Vagina (tissue), 2 donors: ENCODE measurements at regions not wholly inside any gene's neighbourhood (a gene's known extent, or its start where the extent isn't known, plus 50 kb on each side); places are given as distances from the start of the nearest gene placed in this dataset.
"Not testable (repeated sequence)": the region's sequence is repeated elsewhere in the genome, so short reads cannot be mapped to it uniquely, and the experiment has no call there.

Experiments used
- DNase-seq, 2 donors: peaks; one replicate each; pipeline ENCODE4 v3.0.0-alpha.2; 2017; ENCODE audit errors: extremely low spot score in 2 of 2
- H3K27ac ChIP-seq: fragments of 200-600 bp; sonication (generic); one replicate; pipeline ENCODE4 v1.5.1; 2019
- H3K27me3 ChIP-seq: fragments of 200-600 bp; sonication (generic); one replicate; pipeline ENCODE4 v1.5.1; 2019
- H3K36me3 ChIP-seq, 2 donors: fragments of 200-600 bp; sonication (generic); one replicate each; pipeline ENCODE4 v1.5.1; 2017 to 2019
- H3K4me1 ChIP-seq: fragments of 200-600 bp; sonication (generic); one replicate; pipeline ENCODE4 v1.5.1; 2019
- H3K4me3 ChIP-seq, 2 donors: fragments of 200-600 bp; sonication (generic); 1 replicate in 1 of 2; 2 replicates in 1 of 2; pipeline ENCODE4 v1.5.1; 2016 to 2019
- H3K9me3 ChIP-seq: fragments of 200-600 bp; sonication (generic); one replicate; pipeline ENCODE4 v1.5.1; 2019
- POLR2A ChIP-seq, 2 donors: fragments of 450-650 bp; IDR thresholded peaks; one replicate each; pipeline ENCODE4 v1.6.1; 2017; ENCODE audit warnings: antibody characterized with exemption in 2 of 2, mild to moderate bottlenecking in 2 of 2, moderate library complexity in 2 of 2
- POLR2AphosphoS5 ChIP-seq, 2 donors: sonication (generic); formaldehyde crosslinking; IDR thresholded peaks; one replicate each; pipeline ENCODE4 v1.9.0; 2017; ENCODE audit warnings: antibody characterized with exemption in 2 of 2, mild to moderate bottlenecking in 2 of 2, low read depth in 1 of 2; ENCODE audit not compliant: insufficient read depth in 1 of 2
- intact Hi-C: fragments of 100-400 bp; cut with DNase I; formaldehyde crosslinking; loops from one replicate; pipeline ENCODE4 v1.15.1; 2023
- TF ChIP-seq, protein P1 (sequence below), 3 experiments: fragments of 450-650 bp in 2 of 3; fragments of 200-600 bp in 1 of 3; sonication (generic) in 1 of 3; IDR thresholded peaks; one replicate each; pipeline ENCODE4 v1.5.1; 2017 to 2019; ENCODE audit warnings: antibody characterized with exemption in 3 of 3, mild to moderate bottlenecking in 2 of 3, moderate library complexity in 2 of 3

DNA sequence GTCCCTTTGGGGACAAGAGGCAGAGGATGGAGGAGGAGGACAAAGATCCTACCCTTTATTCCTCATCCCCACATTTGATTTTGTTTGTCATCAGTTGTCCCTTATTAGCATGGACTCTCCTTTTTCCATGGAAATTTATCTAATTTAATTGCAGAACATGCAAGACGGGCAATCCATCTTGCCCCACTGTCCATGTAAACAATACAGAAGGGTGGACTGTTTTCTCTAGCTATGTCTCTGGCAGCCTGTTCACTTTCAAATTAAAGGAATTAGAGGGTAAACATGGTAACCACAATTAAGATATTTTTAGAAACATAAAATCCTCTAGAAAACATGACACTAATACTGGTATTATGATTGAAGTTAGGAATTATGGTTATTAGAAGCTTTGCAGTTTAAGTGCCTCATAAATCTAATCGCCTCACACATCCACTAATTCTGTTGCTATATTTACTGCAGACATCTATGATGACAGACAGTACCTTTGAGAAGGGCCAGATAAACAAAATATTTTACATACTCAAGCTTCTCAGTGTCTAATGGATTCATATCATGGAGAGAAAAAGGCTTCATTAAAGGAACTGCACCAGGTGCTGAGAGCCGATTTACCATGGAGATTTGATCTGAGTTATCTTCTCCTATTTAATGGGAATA lies 215.5 kb downstream of the LNPK start:
- Histone ChIP-seq H3K36me3 (no peaks in the 10 kb centered on the region), H3K9me3 (no peaks in the 10 kb centered on the region), H3K27ac (no peak overlapping the region), H3K4me3 (no peak overlapping the region), H3K27me3 (no peaks in the 10 kb centered on the region), H3K4me1 (no peaks in the 10 kb centered on the region)
- no peak for DNase-seq
- intact Hi-C loops = no loop called here
- TF ChIP-seq POLR2A (IDR thresholded peaks at IDR 0.05) (no peak), POLR2AphosphoS5 (IDR thresholded peaks at IDR 0.05; ENCODE audit: insufficient read depth in 1 of 2, low read depth in 1 of 2) (no peak)
- TF ChIP-seq, protein P1, sequence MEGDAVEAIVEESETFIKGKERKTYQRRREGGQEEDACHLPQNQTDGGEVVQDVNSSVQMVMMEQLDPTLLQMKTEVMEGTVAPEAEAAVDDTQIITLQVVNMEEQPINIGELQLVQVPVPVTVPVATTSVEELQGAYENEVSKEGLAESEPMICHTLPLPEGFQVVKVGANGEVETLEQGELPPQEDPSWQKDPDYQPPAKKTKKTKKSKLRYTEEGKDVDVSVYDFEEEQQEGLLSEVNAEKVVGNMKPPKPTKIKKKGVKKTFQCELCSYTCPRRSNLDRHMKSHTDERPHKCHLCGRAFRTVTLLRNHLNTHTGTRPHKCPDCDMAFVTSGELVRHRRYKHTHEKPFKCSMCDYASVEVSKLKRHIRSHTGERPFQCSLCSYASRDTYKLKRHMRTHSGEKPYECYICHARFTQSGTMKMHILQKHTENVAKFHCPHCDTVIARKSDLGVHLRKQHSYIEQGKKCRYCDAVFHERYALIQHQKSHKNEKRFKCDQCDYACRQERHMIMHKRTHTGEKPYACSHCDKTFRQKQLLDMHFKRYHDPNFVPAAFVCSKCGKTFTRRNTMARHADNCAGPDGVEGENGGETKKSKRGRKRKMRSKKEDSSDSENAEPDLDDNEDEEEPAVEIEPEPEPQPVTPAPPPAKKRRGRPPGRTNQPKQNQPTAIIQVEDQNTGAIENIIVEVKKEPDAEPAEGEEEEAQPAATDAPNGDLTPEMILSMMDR (IDR thresholded peaks at IDR 0.05) = no peak

DNA sequence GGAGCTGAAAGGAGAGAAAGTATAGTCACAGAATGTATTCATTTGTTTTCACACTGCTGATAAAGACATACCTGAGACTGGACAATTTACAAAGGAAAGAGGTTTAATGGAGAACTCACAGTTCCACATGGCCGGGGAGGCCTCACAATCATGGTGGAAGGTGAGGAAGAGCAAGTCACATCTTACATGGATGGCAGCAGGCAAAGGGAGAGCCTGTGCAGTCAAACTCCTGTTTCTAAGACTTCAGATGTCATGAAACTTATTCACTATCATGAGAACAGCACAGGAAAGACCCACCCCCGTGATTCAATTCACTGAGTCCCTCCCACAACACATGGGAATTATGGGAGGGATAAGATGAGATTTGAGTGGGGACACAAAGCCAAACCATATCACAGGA lies 224.7 kb downstream of the LNPK start:
- DNase-seq, H3K36me3 ChIP-seq, intact Hi-C loops: not testable (repeated sequence)

DNA sequence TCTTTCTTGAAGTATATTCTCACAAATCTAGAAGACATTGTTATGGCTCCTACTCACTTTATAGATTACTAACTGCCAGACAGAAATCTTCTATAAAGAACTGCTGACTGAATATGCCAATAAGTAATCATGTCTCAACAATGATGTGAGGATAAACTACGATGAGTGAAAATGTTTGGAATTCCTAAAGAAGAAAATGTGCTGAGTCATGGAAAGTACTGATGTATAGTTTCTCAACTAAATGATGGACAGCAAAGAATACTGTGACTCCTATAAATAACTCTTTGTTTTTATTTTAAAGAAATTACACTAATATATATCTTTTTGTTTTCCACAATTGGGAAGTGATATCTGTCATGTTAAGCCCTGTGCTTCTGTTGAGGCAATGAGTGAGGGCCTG lies 232.9 kb downstream of the LNPK start:
- intact Hi-C loops = no loop called here
- TF ChIP-seq POLR2A (IDR thresholded peaks at IDR 0.05) = no peak
- TF ChIP-seq POLR2AphosphoS5 (IDR thresholded peaks at IDR 0.05; ENCODE audit: insufficient read depth in 1 of 2, low read depth in 1 of 2) = no peak
- TF ChIP-seq, protein P1 (IDR thresholded peaks at IDR 0.05) = no peak
- Histone ChIP-seq H3K9me3 (no peaks in the 10 kb centered on the region), H3K27ac (no peak overlapping the region), H3K27me3 (no peaks in the 10 kb centered on the region), H3K4me1 (no peaks in the 10 kb centered on the region), H3K4me3 (no peak overlapping the region), H3K36me3 (no peaks in the 10 kb centered on the region)
- DNase-seq = no peak

More for the DNA sequence above, 224.7 kb downstream of the LNPK start:
- not testable (repeated sequence) for H3K27ac ChIP-seq, H3K4me3 ChIP-seq, H3K4me1 ChIP-seq, H3K27me3 ChIP-seq, H3K9me3 ChIP-seq

DNA sequence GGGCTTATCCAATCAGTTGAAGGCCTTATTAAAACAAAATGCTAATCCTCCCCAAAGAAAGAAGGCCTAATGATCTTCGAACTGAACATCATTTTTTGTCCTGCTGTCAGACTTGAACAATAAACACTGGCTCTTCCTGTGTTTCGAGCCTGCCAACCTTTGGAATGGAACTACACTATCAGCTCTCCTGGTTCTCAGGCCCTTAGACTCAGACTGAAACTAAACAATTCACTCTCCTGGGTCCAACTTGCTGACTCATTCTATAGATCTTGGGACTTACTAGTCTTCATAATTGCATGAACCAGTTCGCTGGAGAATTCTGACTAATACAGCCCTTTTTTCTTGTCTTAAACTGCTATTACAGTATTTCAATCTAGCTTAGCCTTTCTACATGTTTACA lies 235.2 kb downstream of the LNPK start:
- TF ChIP-seq, protein P1 (IDR thresholded peaks at IDR 0.05) = no peak
- no peak for TF ChIP-seq POLR2A (IDR thresholded peaks at IDR 0.05)
- no peak for TF ChIP-seq POLR2AphosphoS5 (IDR thresholded peaks at IDR 0.05; ENCODE audit: insufficient read depth in 1 of 2, low read depth in 1 of 2)
- intact Hi-C loops = no loop called here

DNA sequence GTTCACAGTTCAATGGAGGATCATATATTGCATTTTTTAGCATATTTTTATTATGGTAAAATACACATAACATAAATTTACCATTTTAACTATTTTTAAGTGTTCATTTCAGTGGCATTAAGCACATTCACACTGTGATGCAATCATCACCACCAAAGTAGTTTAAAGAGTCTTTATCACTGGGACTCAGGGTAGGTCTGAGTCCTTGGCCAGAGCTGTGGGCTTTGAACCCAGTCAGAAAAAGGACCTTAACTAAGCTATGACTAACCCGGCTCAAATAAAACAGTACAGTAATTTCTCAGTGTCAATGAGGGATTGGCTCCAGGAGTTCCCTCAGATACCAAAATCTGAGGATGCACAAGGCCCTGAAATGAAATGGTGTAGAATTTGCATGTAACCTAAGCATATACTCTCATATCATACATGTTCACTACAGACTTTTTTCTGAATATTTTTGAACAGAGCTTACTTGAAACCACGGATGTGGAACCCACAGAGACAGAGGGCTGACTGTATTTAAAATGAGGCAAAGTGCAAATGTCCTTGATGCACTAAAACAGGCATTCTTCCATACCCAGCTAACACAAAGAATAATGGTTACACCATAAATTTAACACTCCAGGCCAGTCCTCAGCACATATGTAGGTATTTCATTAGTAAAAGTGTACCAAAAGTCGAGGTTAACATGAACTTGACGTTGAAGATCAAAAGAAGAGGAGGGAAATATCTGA lies 246.2 kb downstream of the LNPK start:
- Histone ChIP-seq H3K4me1 (no peaks in the 10 kb centered on the region), H3K27me3 (no peaks in the 10 kb centered on the region), H3K4me3 (no peak overlapping the region), H3K36me3 (no peaks in the 10 kb centered on the region), H3K27ac (no peak overlapping the region), H3K9me3 (no peaks in the 10 kb centered on the region)
- DNase-seq = no peak
- TF ChIP-seq, protein P1 (IDR thresholded peaks at IDR 0.05) = no peak
- TF ChIP-seq POLR2A (IDR thresholded peaks at IDR 0.05) (no peak), POLR2AphosphoS5 (IDR thresholded peaks at IDR 0.05; ENCODE audit: insufficient read depth in 1 of 2, low read depth in 1 of 2) (no peak)
- intact Hi-C loops = no loop called here

More for the DNA sequence above, 235.2 kb downstream of the LNPK start:
- Histone ChIP-seq H3K4me1 (no peaks in the 10 kb centered on the region), H3K27me3 (no peaks in the 10 kb centered on the region), H3K9me3 (no peaks in the 10 kb centered on the region), H3K27ac (no peak overlapping the region), H3K4me3 (no peak overlapping the region), H3K36me3 (no peaks in the 10 kb centered on the region)
- no peak for DNase-seq
